ENCODE measurements at regions not wholly inside any gene's neighbourhood (a gene's known extent, or its start where the extent isn't known, plus 50 kb on each side); places are given as distances from the start of the nearest gene placed in this dataset.

DNA sequence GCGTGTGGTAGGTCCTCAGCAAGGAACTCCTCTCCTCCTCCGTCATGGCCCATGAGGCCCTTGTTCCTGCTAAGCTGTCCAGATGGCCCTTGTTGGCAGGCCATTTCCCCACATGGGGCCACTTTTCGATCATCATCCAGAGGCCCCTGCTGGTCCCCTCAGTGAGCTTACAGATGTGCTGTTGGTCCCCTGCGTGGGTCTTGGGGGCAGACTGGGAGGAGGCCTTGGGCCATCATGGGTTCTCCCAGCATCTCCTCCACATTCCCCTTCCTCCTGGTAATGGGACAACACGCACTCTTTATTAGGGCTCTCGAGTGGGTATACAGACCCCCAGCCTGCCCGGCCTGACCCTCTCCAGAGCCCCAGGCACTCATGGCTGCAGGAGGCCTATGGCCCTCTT is 114.7 kb downstream of the BEGAIN start:
- DNase-seq: no peak
- no peaks in the 10 kb centered on the region for H3K27me3 Mint-ChIP-seq
- no peak overlapping the region for H3K4me3 Mint-ChIP-seq
- no peaks in the 10 kb centered on the region for H3K36me3 Mint-ChIP-seq (ENCODE audit: low read depth)
- ChIA-PET POLR2A (no interaction called here), CTCF (no interaction called here)
- peaks cover 10% of the 10 kb centered on the region for H3K4me1 Mint-ChIP-seq
- no peaks in the 10 kb centered on the region for H3K9me3 Mint-ChIP-seq
- no peak overlapping the region for H3K27ac Mint-ChIP-seq

DNA sequence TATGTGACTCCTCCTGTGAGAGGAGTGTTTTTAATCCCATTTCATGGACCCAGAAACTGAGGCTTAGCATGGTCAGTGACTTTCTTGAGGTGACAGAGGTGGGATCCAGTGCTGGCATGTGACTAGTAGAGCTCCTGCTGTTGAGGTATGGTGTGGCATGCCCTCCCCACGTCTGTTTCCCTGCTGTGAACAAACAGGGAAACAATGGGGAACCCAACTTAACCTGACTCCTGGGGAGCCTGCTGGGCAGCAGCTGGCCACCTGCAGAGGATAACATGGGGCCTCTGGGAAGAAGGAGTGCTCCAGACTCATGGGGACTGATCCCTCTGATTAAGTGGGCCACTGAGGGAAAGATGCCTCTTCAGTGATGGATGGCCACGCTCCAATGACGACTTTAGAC is 114.0 kb downstream of the BEGAIN start:
- H3K4me3 Mint-ChIP-seq: no peak overlapping the region
- H3K36me3 Mint-ChIP-seq (ENCODE audit: low read depth): no peaks in the 10 kb centered on the region
- H3K9me3 Mint-ChIP-seq: no peaks in the 10 kb centered on the region
- POLR2A ChIA-PET: no interaction called here
- CTCF ChIA-PET: no interaction called here
- no peaks in the 10 kb centered on the region for H3K27me3 Mint-ChIP-seq
- peaks cover 10% of the 10 kb centered on the region for H3K4me1 Mint-ChIP-seq
- H3K27ac Mint-ChIP-seq: no peak overlapping the region
- no peak for DNase-seq

DNA sequence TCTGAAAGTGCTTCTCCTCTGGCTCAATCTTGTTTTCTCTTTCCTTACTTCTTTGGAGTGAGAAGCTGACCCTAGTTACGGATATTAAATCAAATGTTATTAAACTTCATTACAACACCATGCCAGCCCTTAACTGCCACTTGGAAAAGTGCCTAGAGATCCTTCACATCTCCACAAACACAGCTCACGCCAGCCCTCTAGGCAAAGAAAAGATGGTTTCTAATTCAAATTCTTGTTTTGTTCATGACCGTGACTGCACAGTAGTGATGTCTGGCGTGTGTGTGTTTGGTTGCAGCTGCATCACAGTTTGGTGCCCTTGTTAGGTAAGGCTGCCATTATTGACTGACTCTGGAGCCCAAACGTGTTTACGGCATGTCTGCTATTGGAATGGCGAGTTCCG is 113.0 kb downstream of the BEGAIN start:
- DNase-seq: no peak
- H3K27ac Mint-ChIP-seq: no peak overlapping the region
- no peaks in the 10 kb centered on the region for H3K36me3 Mint-ChIP-seq (ENCODE audit: low read depth)
- CTCF ChIA-PET: no interaction called here
- POLR2A ChIA-PET: no interaction called here
- H3K4me3 Mint-ChIP-seq: no peak overlapping the region
- peaks cover 10% of the 10 kb centered on the region for H3K4me1 Mint-ChIP-seq
- no peaks in the 10 kb centered on the region for H3K27me3 Mint-ChIP-seq
- no peaks in the 10 kb centered on the region for H3K9me3 Mint-ChIP-seq

DNA sequence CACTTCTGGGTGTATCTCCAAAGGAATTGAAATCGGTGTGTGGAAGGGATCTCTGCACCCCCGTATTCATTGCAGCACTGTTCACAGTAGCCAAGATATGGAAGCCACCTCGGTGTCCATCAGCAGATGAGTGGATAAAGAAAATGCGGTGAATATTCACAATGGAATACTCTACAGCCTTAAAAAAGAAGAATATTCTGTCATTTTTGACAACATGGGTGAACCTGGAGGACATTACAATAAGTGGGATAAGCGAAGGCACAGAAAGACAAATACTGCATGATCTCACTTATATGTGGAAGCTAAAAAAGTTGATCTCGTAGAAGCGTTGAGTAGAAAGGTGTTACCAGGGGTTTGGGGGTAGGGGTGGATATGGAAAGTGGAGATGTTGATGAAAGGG is 111.9 kb downstream of the BEGAIN start:
- H3K27me3 Mint-ChIP-seq: no peaks in the 10 kb centered on the region
- no peak overlapping the region for H3K27ac Mint-ChIP-seq
- ChIA-PET CTCF (no interaction called here), POLR2A (no interaction called here)
- no peak for DNase-seq
- H3K36me3 Mint-ChIP-seq (ENCODE audit: low read depth): no peaks in the 10 kb centered on the region
- H3K4me1 Mint-ChIP-seq: peaks cover 3% of the 10 kb centered on the region
- H3K4me3 Mint-ChIP-seq: no peak overlapping the region
- no peaks in the 10 kb centered on the region for H3K9me3 Mint-ChIP-seq

DNA sequence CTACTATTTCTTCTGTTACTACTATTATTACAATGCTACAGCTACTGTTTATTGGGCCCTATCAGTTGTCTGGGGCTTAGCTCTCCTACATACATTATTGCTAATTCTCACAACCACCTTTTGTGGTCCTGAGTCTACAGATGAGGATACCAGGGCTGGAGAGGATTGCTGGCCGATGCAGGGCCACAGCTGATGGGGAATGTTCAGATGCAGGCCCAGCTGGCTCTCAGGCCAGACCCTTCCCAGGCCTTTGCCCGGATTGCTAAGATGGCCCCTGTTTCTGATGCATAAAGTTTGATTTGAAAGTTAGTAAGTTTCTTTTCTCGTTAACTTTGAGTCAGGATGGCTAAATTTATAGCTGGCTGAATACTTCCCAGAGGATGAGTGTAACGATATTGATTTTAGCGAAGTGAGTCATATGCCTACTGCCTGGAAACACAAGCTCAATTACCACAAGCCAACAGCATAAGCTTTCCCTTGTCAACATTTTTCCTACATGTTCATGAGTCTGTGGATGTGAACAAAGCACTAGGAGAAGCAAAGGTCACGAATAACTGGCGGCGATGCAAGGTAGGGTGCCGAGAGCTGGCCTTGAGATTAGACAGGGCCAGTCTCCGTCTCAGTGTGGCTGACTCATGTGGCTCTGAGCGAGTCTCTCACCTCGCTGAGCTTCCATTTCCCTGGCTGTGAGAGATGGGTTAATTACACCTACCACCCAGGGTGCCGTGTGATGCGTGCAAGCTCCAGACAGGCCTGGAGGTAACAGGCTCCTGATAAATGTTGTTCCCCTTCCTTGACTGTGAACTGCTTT is 111.0 kb downstream of the BEGAIN start:
- DNase-seq: no peak
- POLR2A ChIA-PET: no interaction called here
- Mint-ChIP-seq H3K4me1 (peaks cover 2% of the 10 kb centered on the region), H3K27me3 (no peaks in the 10 kb centered on the region), H3K36me3 (ENCODE audit: low read depth) (no peaks in the 10 kb centered on the region), H3K27ac (no peak overlapping the region), H3K4me3 (no peak overlapping the region), H3K9me3 (no peaks in the 10 kb centered on the region)
- CTCF ChIA-PET: interaction anchor here (1.0 to 2.5 kb wide), 2 partner anchors 33 to 170 kb away, joined by 3 to 6 read pairs; no protein-coding TSS in a partner anchor

DNA sequence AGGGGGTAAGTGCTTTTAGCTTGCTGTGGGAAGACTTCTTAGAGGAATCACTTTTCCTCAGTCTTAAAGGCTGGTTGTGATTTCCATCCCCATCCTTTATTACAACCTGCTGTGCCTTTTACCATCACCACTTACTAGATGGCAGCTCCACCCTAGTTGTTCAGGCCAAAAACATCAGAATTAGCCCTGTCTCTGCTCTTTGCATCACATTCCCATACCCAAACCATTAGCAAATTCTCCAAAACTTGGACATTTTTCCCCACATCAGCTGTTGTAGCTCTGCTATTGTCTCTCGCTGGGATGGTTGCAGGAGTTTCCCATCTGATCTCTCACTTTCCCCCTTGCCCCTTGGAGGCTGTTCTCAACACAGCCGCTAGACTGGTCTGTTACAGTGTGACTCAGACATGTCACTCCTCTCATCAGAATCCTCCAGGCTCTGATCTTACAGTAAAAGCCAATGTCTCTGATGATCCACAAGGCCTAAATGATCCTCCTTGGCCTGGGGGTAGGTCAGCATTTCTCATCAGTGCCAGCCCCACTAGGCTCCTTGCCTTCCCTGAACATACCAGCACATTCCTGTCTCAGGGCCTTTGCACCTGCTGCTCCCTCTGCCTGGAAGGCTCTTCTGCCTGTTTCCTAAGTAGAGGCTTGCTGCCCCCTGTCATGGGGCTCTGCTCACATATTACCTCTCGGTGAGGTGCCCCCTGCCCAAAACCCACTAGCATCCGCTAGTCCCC is 102.5 kb downstream of the BEGAIN start:
- no peaks in the 10 kb centered on the region for H3K27me3 Mint-ChIP-seq
- no peak overlapping the region for H3K27ac Mint-ChIP-seq
- H3K4me3 Mint-ChIP-seq: no peak overlapping the region
- POLR2A ChIA-PET: no interaction called here
- no peaks in the 10 kb centered on the region for H3K9me3 Mint-ChIP-seq
- CTCF ChIA-PET: interaction anchor here (0.9 kb wide), 1 partner anchor 161 kb away, joined by 3 read pairs; no protein-coding TSS in a partner anchor
- H3K4me1 Mint-ChIP-seq: peaks cover 38% of the 10 kb centered on the region
- DNase-seq: no peak
- H3K36me3 Mint-ChIP-seq (ENCODE audit: low read depth): peaks cover 3% of the 10 kb centered on the region

DNA sequence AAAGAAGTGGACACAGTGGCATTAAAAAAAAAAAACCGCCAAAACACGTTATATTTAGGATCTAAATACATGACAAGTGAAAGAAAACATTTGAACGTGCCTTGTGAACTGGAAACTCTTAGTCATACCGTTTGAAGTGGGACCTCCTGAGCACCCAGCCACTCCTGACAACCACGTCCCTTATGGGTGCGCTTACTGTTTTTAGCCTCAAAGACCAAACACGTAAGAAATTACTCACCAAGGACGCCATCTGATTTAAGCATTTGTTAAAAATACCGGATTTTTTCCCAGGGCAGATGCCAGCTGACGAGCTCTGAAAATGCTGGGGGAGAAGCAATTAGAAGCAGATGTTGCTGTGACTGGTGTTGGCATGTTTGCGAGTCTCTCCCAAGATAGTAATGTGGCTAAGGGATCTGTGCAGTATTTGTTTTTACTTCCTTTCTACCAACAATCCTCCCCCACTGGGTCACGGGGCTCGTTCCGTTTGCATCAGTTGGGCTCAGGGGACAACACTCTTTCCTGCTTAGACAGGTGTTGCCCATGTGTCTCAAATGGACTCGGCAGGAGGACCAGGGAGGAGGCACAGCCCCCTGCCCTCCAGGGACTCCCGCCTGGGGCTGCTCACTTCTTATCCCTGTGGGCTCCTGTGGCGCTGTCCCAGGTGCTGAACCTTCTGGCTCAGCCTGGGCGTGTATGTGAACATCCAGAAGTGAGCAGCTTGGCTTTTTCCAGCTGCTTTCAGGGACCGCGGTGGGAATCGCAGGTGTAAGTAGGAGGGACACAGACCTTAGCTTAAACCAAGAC is 101.0 kb downstream of the BEGAIN start:
- peaks cover 38% of the 10 kb centered on the region for H3K4me1 Mint-ChIP-seq
- CTCF ChIA-PET: no interaction called here
- H3K36me3 Mint-ChIP-seq (ENCODE audit: low read depth): peaks cover 3% of the 10 kb centered on the region
- no peak overlapping the region for H3K4me3 Mint-ChIP-seq
- POLR2A ChIA-PET: no interaction called here
- no peak overlapping the region for H3K27ac Mint-ChIP-seq
- DNase-seq: peak; percentile 80
- H3K27me3 Mint-ChIP-seq: no peaks in the 10 kb centered on the region
- no peaks in the 10 kb centered on the region for H3K9me3 Mint-ChIP-seq
